Fibroblast of the conjunctiva (primary cell): ENCODE measurements at regions not wholly inside any gene's neighbourhood (a gene's known extent, or its start where the extent isn't known, plus 50 kb on each side); places are given as distances from the start of the nearest gene placed in this dataset.

Experiments used
- DNase-seq: peaks from one replicate; pipeline ENCODE4 v3.0.0-alpha.2; 2010; ENCODE audit warnings: low read depth

DNA sequence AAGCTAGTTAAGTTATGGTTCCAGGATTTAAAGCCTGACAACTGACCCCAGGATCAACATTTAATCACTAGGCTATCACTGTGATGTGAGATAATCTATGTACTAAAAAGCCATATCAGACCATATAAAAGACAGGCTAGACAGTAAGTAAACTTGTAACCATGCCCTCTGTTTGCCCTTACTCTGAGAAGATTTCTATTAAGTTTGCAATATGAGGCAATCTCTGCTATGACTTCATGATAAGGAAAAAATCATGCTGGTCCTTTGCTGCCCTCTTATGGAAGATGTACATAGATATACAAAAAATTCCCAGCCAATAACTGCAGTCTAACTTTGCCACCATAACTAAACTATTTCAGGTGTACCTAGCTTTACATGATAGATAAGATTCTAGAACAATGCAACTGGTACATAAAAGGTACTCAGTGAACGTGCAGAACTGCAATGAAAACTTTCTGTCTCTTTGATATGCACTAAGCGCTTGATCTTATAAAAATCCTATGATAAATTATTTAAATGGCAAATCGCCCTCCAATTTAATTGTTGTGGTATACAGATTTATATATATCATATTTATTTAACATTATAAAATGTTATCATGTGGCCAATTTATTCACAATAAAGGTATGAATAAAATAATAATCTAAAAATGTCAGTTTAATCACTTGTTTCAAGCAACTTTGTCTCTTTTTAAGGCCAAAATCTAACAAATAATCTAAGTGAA, 70.5 kb downstream of the FAM217A start:
- DNase-seq: peak; percentile 87

DNA sequence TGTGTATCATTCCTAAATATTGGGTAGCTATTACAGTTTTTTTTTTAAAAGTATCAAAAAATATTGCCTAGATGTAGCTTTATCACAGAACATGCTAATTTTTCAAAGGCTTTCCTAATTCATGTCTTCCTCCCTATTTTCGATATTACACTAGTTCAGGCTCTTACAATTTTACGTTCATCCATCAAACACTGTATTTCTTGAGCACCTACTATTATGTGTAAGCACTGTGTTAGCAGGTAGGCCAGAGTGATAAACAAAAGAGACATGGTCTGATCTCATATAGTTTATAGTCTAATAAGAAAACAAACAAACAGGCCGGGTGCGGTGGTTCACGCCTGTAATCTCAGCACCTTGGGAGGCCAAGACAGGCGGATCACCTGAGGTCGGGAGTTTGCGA, 69.5 kb downstream of the FAM217A start:
- DNase-seq: no peak

DNA sequence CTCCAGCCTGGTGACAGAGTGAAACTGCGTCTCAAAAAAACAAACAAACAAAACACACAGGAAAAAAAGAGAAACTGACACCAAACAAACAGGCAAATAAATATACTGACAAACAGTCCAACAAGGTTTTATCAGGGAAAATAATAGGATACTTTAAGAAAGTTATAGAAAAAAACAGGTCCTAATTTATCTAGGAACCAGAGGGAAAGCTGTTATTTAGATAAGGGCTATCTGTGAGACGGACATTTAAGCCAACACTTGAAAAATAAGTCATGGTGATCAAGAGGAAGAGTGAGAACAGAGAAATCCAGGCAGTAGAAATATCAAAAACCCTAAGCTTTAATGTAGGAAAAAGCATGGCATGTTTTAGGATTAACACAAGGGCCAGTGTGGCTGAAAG, 68.9 kb downstream of the FAM217A start:
- DNase-seq: no peak

DNA sequence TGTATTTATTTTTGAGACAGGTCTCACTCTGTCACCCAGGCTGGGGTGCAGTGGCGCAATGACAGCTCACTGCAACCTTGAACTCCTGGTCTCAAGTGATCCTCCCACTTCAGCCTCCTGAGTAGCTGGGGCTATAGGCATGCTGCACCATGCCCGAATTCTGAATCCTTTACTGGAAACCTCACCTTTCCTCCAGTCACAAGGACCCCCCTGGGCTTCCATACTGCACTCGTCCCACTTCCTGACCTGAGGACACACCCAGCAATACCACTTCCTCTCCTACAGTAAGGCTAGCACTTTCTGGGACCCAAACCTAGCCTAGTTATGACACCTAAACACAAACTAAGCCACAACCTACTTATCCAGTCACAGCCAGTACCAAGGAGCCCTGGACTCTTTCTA, 68.2 kb downstream of the FAM217A start:
- DNase-seq: no peak

DNA sequence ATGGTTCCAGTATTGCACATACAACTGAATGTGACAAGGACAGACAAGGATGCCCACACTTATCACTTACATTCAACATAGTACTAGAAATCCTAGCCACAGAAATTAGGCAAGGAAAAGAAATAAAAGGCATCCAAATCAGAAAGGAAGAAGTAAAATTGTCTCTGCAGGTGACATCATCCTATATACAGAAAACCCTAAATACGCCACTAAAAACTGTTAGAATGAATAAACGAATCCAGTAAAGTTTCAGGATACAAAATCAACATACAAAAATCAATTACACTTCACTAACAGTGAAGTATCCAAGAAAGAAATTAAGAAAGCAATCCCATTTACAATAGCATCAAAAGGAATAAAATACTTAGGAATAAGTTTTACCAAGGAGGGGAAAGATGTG, 66.1 kb downstream of the FAM217A start:
- no peak for DNase-seq

DNA sequence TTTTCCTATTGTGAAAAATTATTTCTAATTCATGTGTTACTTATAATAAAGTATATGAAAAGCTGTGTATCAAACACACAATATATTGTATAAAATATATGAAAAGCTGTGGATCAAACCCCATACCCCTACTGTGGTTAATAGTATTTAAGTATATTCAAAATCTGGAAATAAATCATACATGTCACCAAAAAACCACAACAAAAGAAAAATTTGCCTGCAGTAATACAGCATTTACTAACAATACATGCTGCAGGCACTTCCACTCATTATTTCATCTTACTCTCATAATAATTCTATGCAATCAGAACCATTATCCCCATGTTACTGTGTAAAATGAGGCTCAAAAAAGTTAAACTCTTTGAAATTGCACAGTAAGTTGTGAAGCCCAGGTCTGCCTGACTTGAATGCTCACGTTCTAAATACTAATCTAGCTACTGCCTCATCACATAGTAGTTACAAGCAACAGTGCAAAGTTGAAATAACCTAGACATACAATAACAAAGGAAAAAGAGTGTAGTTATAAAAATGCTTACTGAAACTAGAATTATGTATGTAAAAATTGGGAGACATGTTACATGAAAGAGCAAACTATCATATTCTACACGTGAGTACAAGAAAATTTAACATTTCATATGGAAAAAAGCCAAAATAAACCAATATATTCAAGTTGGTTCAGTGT, 61.7 kb downstream of the FAM217A start:
- no peak for DNase-seq

DNA sequence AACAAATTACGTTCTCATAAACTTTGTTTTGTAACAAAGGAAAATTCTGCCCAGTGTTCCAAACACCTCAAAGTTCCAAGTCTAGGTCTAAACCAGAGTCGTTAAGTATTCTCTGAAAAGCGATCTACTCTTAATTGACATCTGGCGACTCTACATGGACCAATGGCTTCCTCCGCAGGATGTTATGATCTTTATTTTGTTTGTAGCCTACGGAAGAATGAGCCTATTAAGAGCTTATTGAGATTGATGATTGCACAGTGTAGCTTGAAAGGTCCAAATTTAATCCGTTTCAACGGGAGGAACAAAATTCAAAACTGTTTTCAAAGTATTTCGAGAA, 61.1 kb downstream of the FAM217A start:
- no peak for DNase-seq

DNA sequence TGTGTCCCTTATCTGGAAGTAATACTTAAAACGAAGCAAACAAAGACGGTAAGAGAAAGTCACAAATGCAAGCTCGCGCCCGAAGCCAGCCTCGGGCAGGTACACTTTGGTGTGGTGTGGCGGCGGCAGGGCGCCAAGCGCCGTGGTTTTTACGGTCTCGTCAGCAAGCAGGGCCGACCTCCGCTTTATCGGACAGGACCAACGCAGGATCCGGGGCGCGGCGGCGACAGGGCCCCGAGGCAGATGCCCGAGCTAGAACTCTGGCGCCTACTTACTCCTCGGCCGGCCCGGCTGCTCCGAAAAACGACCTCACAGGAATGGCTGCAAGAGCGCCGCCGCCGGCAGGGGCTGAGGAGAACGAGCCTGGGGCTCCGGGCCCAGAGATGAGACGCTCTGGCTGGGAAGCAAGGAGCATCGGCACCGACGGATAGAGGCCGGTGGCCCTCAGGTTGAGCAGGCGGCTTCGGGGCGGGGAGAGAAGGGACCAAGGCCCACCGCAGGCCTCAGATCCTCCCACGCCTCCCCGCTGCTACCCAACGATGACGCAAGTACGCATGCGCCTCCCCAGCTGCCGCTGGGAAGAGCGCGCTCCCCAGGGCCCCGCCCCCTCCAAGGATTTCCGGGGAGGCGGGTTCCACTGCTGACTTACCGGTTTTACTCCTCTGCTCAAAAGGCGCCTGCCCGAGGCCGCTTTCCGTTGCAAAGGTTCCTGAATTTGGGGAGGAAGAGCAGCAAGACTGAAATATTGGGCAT, 60.6 kb downstream of the FAM217A start:
- DNase-seq: peak; percentile 93
